ENCODE measurements at regions not wholly inside any gene's neighbourhood (a gene's known extent, or its start where the extent isn't known, plus 50 kb on each side); places are given as distances from the start of the nearest gene placed in this dataset.

DNA sequence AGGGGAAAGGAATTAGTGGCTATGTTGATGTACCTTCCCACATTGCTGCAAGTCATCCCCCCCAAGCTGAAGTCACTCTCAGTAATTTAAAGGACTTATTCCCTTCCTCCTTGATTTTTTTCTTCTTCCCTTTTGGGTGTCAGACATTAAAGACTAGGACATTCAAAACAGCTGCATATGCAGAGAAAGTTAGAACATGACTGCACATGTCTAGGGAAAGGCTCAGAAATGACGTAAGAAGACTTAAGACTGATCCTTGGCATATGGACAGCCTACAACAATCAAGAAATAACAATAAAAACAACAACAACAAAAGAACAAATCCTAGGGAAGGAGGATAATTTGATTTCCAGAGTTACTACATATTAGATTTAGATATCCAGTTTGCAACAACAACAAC, 997.5 kb downstream of the TLE4 start (continued):
- TF ChIP-seq, protein P1, sequence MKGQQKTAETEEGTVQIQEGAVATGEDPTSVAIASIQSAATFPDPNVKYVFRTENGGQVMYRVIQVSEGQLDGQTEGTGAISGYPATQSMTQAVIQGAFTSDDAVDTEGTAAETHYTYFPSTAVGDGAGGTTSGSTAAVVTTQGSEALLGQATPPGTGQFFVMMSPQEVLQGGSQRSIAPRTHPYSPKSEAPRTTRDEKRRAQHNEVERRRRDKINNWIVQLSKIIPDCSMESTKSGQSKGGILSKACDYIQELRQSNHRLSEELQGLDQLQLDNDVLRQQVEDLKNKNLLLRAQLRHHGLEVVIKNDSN (CRISPR knock-in tag; IDR thresholded peaks at IDR 0.05): no peak
- no peak for TF ChIP-seq ZC3H11A (IDR thresholded peaks at IDR 0.05; ENCODE audit: low read depth, low read length)
- no peak for TF ChIP-seq MCM5 (IDR thresholded peaks at IDR 0.05; ENCODE audit: low read depth)

DNA sequence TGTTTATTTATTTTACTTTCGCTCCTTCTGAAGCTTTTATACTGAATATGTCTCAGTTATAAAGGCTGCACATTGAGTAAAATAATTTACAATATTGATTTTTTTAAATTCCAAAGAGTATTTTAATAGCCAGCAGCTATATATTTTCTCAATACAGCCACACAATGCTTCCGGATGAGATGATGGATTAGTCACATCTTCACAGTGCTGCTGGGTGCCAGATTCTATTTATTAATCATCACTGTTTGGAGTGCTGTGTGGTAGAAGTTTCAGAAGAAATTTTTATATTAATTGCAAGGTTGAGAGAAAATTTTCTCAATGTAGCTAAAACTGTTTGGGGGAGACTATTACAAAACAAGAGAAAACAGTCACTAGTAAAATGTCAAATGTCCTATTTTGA, 989.8 kb downstream of the TLE4 start:
- BruUV-seq (replicated peaks): no TSS peak
- in situ Hi-C loops (cut with MboI): no loop called here
- 0% methylated on average over 2 of the region's 2 CpGs for WGBS (ENCODE audit: insufficient coverage, low coverage, missing lambda C conversion rate)
- Histone ChIP-seq H3K79me2 (ENCODE audit: control insufficient read depth, insufficient read depth, low read length) (no peaks in the 10 kb centered on the region), H3K27me3 (ENCODE audit: control insufficient read depth in 2 of 2, insufficient read depth in 2 of 2, low read length in 2 of 2) (no peaks in the 10 kb centered on the region), H3K27ac (ENCODE audit: extremely low read depth, low read depth, low read length) (no peak overlapping the region), H3K9me1 (ENCODE audit: control insufficient read depth, insufficient read depth, low read length) (no peaks in the 10 kb centered on the region), H3K4me3 (no peak overlapping the region), H3K9ac (ENCODE audit: insufficient read depth in 1 of 2, low read depth in 2 of 2, low read length in 2 of 2) (no peak overlapping the region), H3K4me2 (ENCODE audit: insufficient read depth, low read length) (no peak overlapping the region), H4K20me1 (replicated peaks; ENCODE audit: control insufficient read depth, insufficient read depth, low read length) (no peaks in the 10 kb centered on the region), H3K4me1 (replicated peaks in 1 of 2; ENCODE audit: control insufficient read depth in 2 of 2, insufficient read depth in 2 of 2, low read length in 2 of 2) (no peaks in the 10 kb centered on the region), H3K9me3 (replicated peaks; ENCODE audit: control insufficient read depth, insufficient read depth, low read depth, low read length) (no peaks in the 10 kb centered on the region), H3K36me3 (ENCODE audit: control insufficient read depth, insufficient read depth, low read length) (no peaks in the 10 kb centered on the region), H2AFZ (ENCODE audit: low read depth, low read length) (no peak overlapping the region)
- no peak for DNase-seq (ENCODE audit: extremely low read depth in 1 of 4, low spot score in 3 of 4)
- intact Hi-C loops (cut with micrococcal nuclease): no loop called here
- no peak for ATAC-seq
- ChIA-PET CTCF (ENCODE audit: low intra/inter-chr PET ratio) (no interaction called here), POLR2A (no interaction called here)
- no peak for FAIRE-seq
- TF ChIP-seq MBD2 (IDR thresholded peaks at IDR 0.05; ENCODE audit: borderline replicate concordance, low read depth): no peak
- TF ChIP-seq ZFP1 (CRISPR knock-in tag; IDR thresholded peaks at IDR 0.05): no peak
- TF ChIP-seq CEBPG (CRISPR knock-in tag; IDR thresholded peaks at IDR 0.05): no peak
- TF ChIP-seq CEBPG (tag; conservative IDR thresholded peaks at IDR 0.05 in 1 of 2, IDR thresholded peaks at IDR 0.05 in 1 of 2): no peak
- no peak for TF ChIP-seq EP400 (IDR thresholded peaks at IDR 0.05)
- TF ChIP-seq, protein P2, sequence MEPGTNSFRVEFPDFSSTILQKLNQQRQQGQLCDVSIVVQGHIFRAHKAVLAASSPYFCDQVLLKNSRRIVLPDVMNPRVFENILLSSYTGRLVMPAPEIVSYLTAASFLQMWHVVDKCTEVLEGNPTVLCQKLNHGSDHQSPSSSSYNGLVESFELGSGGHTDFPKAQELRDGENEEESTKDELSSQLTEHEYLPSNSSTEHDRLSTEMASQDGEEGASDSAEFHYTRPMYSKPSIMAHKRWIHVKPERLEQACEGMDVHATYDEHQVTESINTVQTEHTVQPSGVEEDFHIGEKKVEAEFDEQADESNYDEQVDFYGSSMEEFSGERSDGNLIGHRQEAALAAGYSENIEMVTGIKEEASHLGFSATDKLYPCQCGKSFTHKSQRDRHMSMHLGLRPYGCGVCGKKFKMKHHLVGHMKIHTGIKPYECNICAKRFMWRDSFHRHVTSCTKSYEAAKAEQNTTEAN (CRISPR knock-in tag; IDR thresholded peaks at IDR 0.05): no peak
- no peak for TF ChIP-seq RBM39 (optimal IDR thresholded peaks at IDR 0.05; ENCODE audit: low read depth, low read length)
- TF ChIP-seq, protein P3, sequence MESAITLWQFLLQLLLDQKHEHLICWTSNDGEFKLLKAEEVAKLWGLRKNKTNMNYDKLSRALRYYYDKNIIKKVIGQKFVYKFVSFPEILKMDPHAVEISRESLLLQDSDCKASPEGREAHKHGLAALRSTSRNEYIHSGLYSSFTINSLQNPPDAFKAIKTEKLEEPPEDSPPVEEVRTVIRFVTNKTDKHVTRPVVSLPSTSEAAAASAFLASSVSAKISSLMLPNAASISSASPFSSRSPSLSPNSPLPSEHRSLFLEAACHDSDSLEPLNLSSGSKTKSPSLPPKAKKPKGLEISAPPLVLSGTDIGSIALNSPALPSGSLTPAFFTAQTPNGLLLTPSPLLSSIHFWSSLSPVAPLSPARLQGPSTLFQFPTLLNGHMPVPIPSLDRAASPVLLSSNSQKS (CRISPR knock-in tag; IDR thresholded peaks at IDR 0.05): no peak
- no peak for TF ChIP-seq SNRNP70 (optimal IDR thresholded peaks at IDR 0.05; ENCODE audit: low read depth, low read length)
- no peak for TF ChIP-seq NFIC (IDR thresholded peaks at IDR 0.05)
- no peak for TF ChIP-seq ZNF174 (CRISPR knock-in tag; IDR thresholded peaks at IDR 0.05)
- TF ChIP-seq, protein P4, sequence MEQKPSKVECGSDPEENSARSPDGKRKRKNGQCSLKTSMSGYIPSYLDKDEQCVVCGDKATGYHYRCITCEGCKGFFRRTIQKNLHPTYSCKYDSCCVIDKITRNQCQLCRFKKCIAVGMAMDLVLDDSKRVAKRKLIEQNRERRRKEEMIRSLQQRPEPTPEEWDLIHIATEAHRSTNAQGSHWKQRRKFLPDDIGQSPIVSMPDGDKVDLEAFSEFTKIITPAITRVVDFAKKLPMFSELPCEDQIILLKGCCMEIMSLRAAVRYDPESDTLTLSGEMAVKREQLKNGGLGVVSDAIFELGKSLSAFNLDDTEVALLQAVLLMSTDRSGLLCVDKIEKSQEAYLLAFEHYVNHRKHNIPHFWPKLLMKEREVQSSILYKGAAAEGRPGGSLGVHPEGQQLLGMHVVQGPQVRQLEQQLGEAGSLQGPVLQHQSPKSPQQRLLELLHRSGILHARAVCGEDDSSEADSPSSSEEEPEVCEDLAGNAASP (IDR thresholded peaks at IDR 0.05): no peak
- TF ChIP-seq MEF2D (tag; conservative IDR thresholded peaks at IDR 0.05; ENCODE audit: low read depth): no peak
- TF ChIP-seq ZBED1 (IDR thresholded peaks at IDR 0.05): no peak
- TF ChIP-seq POLR2B (IDR thresholded peaks at IDR 0.05; ENCODE audit: low read depth, partially characterized antibody): no peak
- no peak for TF ChIP-seq RAD51 (IDR thresholded peaks at IDR 0.05; ENCODE audit: borderline replicate concordance, low read depth)
